Activated T-cell treated with anti-CD3 and anti-CD28 coated beads, Interleukin-2, amount 50 U/mL, for 4 hours (primary cell): ENCODE measurements at regions not wholly inside any gene's neighbourhood (a gene's known extent, or its start where the extent isn't known, plus 50 kb on each side); places are given as distances from the start of the nearest gene placed in this dataset.

Source experiments
- ATAC-seq, 2 donors: fragments of 200-7000 bp; cut with Tn5 transposase; one replicate each; pipeline ENCODE4 v1.10.0; 2021
- DNase-seq: peaks from one replicate; pipeline ENCODE4 v3.0.0-alpha.2; 2020
- H3K27me3 Mint-ChIP-seq: one replicate; pipeline ENCODE4 v1.8.0; 2021; ENCODE audit warnings: low read depth, mixed read lengths
- H3K36me3 Mint-ChIP-seq: one replicate; pipeline ENCODE4 v1.8.0; 2022; ENCODE audit warnings: mixed read lengths; ENCODE audit not compliant: insufficient read depth
- H3K4me1 Mint-ChIP-seq: one replicate; pipeline ENCODE4 v1.8.0; 2021; ENCODE audit warnings: low read depth, mixed read lengths
- H3K4me3 Mint-ChIP-seq: one replicate; pipeline ENCODE4 v1.8.0; 2021; ENCODE audit warnings: mild to moderate bottlenecking, moderate library complexity, mixed read lengths
- H3K9me3 Mint-ChIP-seq: one replicate; pipeline ENCODE4 v1.8.0; 2021; ENCODE audit warnings: mixed read lengths

- no peak for ATAC-seq
- no peaks in the 10 kb centered on the region for H3K36me3 Mint-ChIP-seq
- no peaks in the 10 kb centered on the region for H3K4me1 Mint-ChIP-seq
- no peak overlapping the region for H3K4me3 Mint-ChIP-seq
- no peaks in the 10 kb centered on the region for H3K27me3 Mint-ChIP-seq
- DNase-seq: no peak
- peaks cover 3% of the 10 kb centered on the region for H3K9me3 Mint-ChIP-seq
Observed at GRCh38 chrX:113747274-113747973, 836.5 kb upstream of the HTR2C start.

DNA sequence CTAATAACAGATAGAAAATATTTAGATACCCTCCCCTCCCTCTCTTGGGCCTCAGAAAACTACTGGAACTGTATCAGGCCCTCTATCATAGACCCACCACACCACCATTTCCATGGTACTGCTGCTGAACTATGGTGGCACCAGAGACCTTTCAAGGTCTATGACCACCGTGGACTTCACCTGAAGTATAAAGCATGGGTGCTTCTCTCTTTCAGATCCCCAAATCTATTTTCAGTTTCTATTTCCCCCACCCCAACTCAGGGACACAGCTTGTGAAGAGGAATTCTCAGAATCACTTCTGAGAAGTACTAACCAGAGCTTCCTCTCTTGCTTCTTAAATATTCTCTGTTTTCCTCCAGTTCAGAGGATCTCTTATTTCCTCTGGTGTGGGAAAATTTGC is 840.8 kb upstream of the HTR2C start:
- H3K27me3 Mint-ChIP-seq: no peaks in the 10 kb centered on the region
- H3K36me3 Mint-ChIP-seq: no peaks in the 10 kb centered on the region
- no peak overlapping the region for H3K4me3 Mint-ChIP-seq
- ATAC-seq (no peak), DNase-seq (no peak)
- no peaks in the 10 kb centered on the region for H3K9me3 Mint-ChIP-seq
- H3K4me1 Mint-ChIP-seq: no peaks in the 10 kb centered on the region

DNA sequence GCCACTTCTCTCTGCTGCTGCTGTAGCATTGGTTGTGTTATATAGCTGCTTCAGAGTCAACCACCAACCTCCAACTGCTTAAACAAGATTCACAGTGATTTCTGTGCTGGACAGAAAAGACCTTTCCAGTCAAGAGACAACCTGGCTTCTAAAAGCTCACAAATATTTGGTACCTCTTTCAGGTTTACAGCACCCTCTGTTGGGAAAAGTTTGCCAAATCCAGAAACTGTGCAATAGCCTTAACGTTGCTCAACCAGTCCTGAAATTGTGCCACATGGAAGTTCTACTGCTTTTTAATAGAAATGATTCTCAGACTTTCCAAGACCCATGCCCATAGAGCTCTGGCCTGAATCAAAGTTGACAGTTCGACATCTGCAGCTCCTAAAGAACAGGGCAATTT is 842.1 kb upstream of the HTR2C start:
- Mint-ChIP-seq H3K36me3 (no peaks in the 10 kb centered on the region), H3K4me1 (no peaks in the 10 kb centered on the region), H3K4me3 (no peak overlapping the region), H3K27me3 (no peaks in the 10 kb centered on the region), H3K9me3 (no peaks in the 10 kb centered on the region)
- ATAC-seq: no peak
- no peak for DNase-seq

DNA sequence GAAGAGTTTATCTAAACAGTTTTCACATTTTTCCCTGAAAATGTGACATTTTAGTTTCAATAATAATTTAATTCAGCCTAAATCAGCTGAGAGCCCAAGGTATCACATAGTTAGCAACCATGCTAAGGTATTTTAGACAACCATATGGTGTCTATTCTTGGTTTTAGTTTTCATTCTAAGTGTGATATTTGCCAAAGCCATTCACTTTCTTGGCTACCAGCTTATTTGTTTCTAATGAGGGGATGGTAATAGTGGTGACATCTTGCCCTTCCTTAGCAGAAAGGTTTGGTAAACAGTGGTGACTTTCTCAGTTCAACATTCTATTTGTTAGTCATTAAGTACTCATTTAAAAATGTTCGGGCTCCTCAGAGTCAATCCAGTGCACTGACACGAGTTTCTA is 854.9 kb upstream of the HTR2C start:
- H3K9me3 Mint-ChIP-seq: no peaks in the 10 kb centered on the region
- no peaks in the 10 kb centered on the region for H3K27me3 Mint-ChIP-seq
- no peaks in the 10 kb centered on the region for H3K36me3 Mint-ChIP-seq
- no peak for ATAC-seq
- DNase-seq: no peak
- no peak overlapping the region for H3K4me3 Mint-ChIP-seq
- H3K4me1 Mint-ChIP-seq: no peaks in the 10 kb centered on the region

DNA sequence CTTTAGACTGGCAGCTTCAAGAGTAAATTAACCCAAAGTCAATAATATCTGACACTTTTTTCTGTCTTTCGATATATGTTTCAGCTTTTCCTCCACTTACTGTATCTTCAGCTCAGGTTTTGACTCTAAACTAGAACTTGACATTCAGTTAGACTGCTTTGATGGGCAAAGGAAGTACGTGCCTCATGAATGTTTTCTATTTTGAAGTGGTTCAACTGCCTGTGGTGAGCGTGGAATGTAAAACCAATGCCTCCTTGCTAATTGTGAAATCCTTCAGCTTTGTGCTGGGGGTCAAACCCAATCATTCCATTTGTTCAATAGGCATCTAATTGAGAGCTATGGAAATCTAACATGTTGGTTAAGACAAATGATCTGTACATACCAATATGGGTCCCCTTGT is 857.0 kb upstream of the HTR2C start:
- Mint-ChIP-seq H3K9me3 (no peaks in the 10 kb centered on the region), H3K4me3 (no peak overlapping the region), H3K4me1 (no peaks in the 10 kb centered on the region), H3K27me3 (no peaks in the 10 kb centered on the region), H3K36me3 (no peaks in the 10 kb centered on the region)
- no peak for DNase-seq
- ATAC-seq: no peak

- ATAC-seq (no peak), DNase-seq (no peak)
- Mint-ChIP-seq H3K4me1 (no peaks in the 10 kb centered on the region), H3K27me3 (no peaks in the 10 kb centered on the region), H3K9me3 (no peaks in the 10 kb centered on the region), H3K36me3 (no peaks in the 10 kb centered on the region), H3K4me3 (no peak overlapping the region)
Observed at GRCh38 chrX:113726466-113726865, 857.4 kb upstream of the HTR2C start.

DNA sequence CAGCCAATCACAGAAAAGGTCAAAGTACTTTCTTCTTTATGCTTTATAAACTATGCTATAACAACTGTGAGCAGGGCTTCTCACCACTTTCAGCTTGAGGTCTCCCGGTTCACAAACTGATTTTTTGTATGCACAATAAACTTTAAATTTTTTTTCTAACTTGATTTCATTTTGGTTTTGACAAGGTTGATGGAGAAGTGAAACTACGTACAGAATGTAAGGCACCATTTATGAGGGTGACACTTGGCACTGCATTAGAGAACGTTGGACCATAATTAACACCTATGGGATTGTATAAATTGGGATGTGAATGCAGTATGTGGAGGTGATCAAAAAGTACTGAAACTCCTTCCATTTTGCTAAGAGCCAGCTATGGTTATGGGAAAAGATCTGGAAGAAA is 857.9 kb upstream of the HTR2C start:
- Mint-ChIP-seq H3K4me1 (no peaks in the 10 kb centered on the region), H3K27me3 (no peaks in the 10 kb centered on the region), H3K4me3 (no peak overlapping the region), H3K9me3 (no peaks in the 10 kb centered on the region), H3K36me3 (no peaks in the 10 kb centered on the region)
- ATAC-seq (no peak), DNase-seq (no peak)

- Mint-ChIP-seq H3K27me3 (no peaks in the 10 kb centered on the region), H3K36me3 (no peaks in the 10 kb centered on the region), H3K4me3 (no peak overlapping the region), H3K4me1 (no peaks in the 10 kb centered on the region), H3K9me3 (peaks cover 5% of the 10 kb centered on the region)
- ATAC-seq (no peak), DNase-seq (no peak)
Observed at GRCh38 chrX:113699939-113700338, 859.3 kb upstream of the AMOT start.

DNA sequence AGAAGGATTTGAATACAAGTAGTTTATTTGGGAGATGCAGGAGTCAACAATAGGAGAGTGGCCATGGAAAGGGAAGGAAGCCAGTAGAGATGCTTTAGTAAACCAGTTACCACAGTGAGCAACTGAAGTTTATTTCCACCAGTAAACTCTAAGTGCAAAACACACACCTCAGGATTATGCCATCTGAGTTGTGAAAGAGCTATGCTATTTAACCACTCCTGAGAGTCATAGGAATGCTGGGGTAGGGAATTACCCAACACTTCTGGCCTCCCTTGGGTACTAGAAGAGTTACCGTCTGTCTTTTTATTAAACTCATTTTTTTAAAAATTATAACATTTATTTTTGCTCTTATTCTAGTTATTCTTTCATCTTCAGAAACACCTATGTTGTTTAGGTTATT is 834.6 kb upstream of the AMOT start:
- Mint-ChIP-seq H3K27me3 (no peaks in the 10 kb centered on the region), H3K4me3 (no peak overlapping the region), H3K36me3 (no peaks in the 10 kb centered on the region), H3K9me3 (no peaks in the 10 kb centered on the region), H3K4me1 (no peaks in the 10 kb centered on the region)
- no peak for DNase-seq
- no peak for ATAC-seq

- H3K4me1 Mint-ChIP-seq: no peaks in the 10 kb centered on the region
- no peaks in the 10 kb centered on the region for H3K27me3 Mint-ChIP-seq
Observed at GRCh38 chrX:113651306-113651705, 810.7 kb upstream of the AMOT start.

DNA sequence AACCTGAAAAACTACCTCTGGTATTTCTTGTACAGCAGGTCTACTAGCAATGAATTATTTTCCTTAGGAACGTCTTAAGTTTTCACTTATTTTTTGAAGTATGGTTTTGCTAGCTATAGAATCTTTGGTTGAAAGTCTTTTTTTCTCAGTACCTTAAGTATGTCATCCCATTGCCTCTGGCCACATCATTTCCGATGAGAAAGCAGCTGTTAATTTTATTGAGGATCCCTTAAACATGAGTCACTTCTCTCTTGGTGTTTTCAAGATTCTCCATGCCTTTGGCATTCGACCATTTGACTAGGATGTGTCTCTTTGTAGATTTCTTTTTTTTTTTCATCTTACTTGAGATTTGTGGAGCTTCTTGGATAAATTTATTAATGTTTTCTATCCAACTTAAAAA is 803.8 kb upstream of the AMOT start:
- Mint-ChIP-seq H3K4me3 (no peak overlapping the region), H3K4me1 (no peaks in the 10 kb centered on the region), H3K27me3 (no peaks in the 10 kb centered on the region), H3K36me3 (no peaks in the 10 kb centered on the region), H3K9me3 (peaks cover 3% of the 10 kb centered on the region)
- no peak for DNase-seq
- no peak for ATAC-seq

More at GRCh38 chrX:113651306-113651705, 810.7 kb upstream of the AMOT start:
- DNase-seq (no peak), ATAC-seq (no peak)
- H3K9me3 Mint-ChIP-seq: peaks cover 6% of the 10 kb centered on the region
- H3K4me3 Mint-ChIP-seq: no peak overlapping the region
- H3K36me3 Mint-ChIP-seq: no peaks in the 10 kb centered on the region

- H3K27me3 Mint-ChIP-seq: no peaks in the 10 kb centered on the region
- no peak for DNase-seq
- no peak overlapping the region for H3K4me3 Mint-ChIP-seq
- no peaks in the 10 kb centered on the region for H3K4me1 Mint-ChIP-seq
- ATAC-seq: no peak
- H3K9me3 Mint-ChIP-seq: peaks cover 7% of the 10 kb centered on the region
- no peaks in the 10 kb centered on the region for H3K36me3 Mint-ChIP-seq
Observed at GRCh38 chrX:113634565-113634964, 793.9 kb upstream of the AMOT start.

DNA sequence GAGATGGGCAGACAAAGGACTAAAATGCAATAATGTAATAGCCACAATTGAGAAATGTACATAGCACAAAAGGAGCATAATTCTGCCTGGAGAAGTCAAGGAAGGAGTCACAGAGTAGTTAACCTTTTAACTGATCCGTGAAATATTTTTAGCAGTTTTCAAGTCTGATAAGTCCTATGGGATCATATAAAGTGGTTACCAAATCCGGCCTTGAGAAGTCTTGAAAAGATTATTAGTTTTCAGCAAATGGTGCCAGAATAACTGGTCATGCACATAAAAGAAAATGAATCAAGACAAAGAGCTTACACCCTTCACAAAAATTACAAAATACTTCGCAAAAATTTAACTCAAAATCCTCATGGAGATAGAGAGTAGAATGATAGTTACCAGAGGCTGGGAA is 788.7 kb upstream of the AMOT start:
- DNase-seq (no peak), ATAC-seq (no peak)
- Mint-ChIP-seq H3K27me3 (no peaks in the 10 kb centered on the region), H3K4me3 (no peak overlapping the region), H3K36me3 (no peaks in the 10 kb centered on the region), H3K4me1 (no peaks in the 10 kb centered on the region), H3K9me3 (peaks cover 8% of the 10 kb centered on the region)

DNA sequence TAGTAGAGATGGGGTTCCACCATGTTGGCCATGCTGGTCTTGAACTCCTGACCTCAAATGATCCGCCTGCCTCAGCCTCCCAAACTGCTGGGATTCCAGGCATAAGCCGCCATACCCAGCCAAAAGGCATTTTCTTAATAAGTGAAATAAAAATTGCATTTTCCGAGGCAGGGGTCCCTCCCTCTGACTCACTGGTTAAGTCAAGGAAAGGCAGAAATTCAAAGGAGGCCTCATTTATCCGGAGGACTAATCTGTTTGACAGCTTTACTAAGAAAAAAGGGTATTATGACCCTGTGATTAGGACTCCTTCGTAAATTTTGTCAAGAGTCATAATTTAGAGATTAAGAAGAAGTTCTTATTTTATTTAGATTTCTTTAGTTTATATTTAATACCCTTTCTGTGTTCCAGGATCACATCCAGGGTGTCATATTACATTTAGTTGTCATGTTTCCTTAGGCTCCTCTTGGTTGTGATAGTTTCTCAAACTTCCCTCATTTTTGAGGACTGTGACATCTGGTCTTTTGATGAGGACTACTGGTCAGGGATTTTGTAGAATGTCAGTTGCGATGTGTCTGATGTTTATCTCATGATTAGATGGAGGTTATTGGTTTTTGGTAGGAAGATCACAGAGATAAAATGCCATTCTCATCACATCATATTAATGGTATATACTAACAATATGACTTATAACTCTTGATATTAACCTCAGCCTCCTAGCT is 753.7 kb upstream of the AMOT start:
- DNase-seq: no peak
- no peaks in the 10 kb centered on the region for H3K4me1 Mint-ChIP-seq
- ATAC-seq: no peak
- H3K27me3 Mint-ChIP-seq: no peaks in the 10 kb centered on the region
- no peak overlapping the region for H3K4me3 Mint-ChIP-seq
- no peaks in the 10 kb centered on the region for H3K9me3 Mint-ChIP-seq
- no peaks in the 10 kb centered on the region for H3K36me3 Mint-ChIP-seq

DNA sequence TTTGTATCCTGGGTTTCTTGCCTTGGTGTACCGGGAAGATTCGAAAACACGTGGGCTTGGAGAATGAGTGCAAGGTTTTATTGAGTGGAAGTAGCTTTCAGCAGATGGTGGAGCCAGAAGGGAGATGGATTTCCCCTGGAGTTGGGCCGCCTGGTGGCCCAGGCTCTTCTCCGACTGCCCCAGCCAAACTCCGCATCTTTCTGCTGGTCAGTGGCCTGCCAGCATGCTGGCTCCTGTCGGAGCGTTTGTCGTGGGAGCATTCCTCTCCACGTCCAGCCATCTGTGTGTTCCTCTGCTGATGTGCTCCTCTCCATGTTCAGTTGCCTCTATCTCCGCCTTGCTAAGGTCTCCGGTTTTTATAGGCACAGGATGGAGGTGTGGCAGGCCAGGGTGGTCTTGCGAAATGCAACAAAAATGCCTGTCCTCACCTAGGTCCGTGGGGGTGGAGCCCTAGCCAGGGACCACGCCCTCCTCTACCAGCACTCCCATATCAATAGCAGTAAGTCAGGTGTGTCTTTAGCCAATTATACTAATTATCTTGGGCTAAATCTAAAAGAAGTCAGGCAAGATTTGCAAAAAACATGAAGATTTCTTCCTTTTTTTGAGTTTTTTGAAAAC is 745.8 kb upstream of the AMOT start:
- H3K4me1 Mint-ChIP-seq: no peaks in the 10 kb centered on the region
- no peaks in the 10 kb centered on the region for H3K9me3 Mint-ChIP-seq
- DNase-seq: no peak
- no peaks in the 10 kb centered on the region for H3K27me3 Mint-ChIP-seq
- no peaks in the 10 kb centered on the region for H3K36me3 Mint-ChIP-seq
- H3K4me3 Mint-ChIP-seq: no peak overlapping the region
- no peak for ATAC-seq
